GM12891 (cell line): ENCODE measurements at regions not wholly inside any gene's neighbourhood (a gene's known extent, or its start where the extent isn't known, plus 50 kb on each side); places are given as distances from the start of the nearest gene placed in this dataset.

Source experiments
- DNase-seq: peaks from one replicate; pipeline ENCODE4 v3.0.0; 2011; ENCODE audit warnings: low spot score; ENCODE audit not compliant: insufficient read length
- FAIRE-seq: peaks from 2 replicates; lab custom pipeline; 2011; peaks lifted over from hg19 to GRCh38; lab: Jason Lieb, UNC
- PAX5 ChIP-seq: IDR thresholded peaks from 2 replicates; pipeline ENCODE4 v1.6.1; 2011; ENCODE audit warnings: low read length, moderate library complexity, mild to moderate bottlenecking; ENCODE audit not compliant: insufficient read depth, severe bottlenecking
- POLR2A ChIP-seq: IDR thresholded peaks from 2 replicates; pipeline ENCODE4 v1.6.1; 2011; ENCODE audit warnings: low read depth, low read length, control low read depth
- POLR2AphosphoS5 ChIP-seq: IDR thresholded peaks from 2 replicates; pipeline ENCODE4 v1.6.1; 2011; ENCODE audit warnings: low read depth, low read length, control low read depth
- POU2F2 ChIP-seq: IDR thresholded peaks from 2 replicates; pipeline ENCODE4 v1.6.1; 2011; ENCODE audit warnings: low read depth, mild to moderate bottlenecking, control low read depth, low read length, moderate library complexity
- SPI1 ChIP-seq: IDR thresholded peaks from 2 replicates; pipeline ENCODE4 v1.6.1; 2011; ENCODE audit warnings: low read depth, low read length, control low read depth
- TAF1 ChIP-seq: IDR thresholded peaks from 2 replicates; pipeline ENCODE4 v1.6.1; 2011; ENCODE audit warnings: low read depth, low read length, control low read depth

GRCh38 chr9:107815782-107816560 is 326.4 kb upstream of the KLF4 start:
- no peak for DNase-seq
- no peak for FAIRE-seq
- TF ChIP-seq POLR2A (no peak), POU2F2 (no peak), TAF1 (no peak), SPI1 (no peak), PAX5 (no peak), POLR2AphosphoS5 (no peak)

DNA sequence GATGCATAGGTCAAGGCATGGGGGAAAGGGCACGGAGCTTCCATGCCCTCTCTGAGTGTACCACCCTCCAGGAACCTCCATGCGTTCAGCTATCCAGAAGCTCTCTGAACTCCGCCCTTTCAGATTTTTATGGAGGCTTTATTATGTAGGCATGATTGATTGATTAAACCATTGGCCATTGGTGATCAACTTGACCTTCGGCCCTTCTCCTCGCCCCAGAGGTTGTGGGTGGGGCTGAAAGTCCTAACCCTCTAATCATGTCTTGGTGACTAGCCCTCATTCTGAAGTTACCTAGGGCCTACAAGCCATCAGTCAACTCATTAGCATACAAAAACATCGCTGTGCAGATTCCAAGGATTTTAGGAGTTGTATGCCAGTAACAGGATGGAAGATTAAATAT is 323.7 kb upstream of the KLF4 start:
- no peak for TF ChIP-seq TAF1
- no peak for TF ChIP-seq PAX5
- no peak for TF ChIP-seq POLR2AphosphoS5
- no peak for TF ChIP-seq SPI1
- TF ChIP-seq POU2F2: no peak
- TF ChIP-seq POLR2A: no peak
- FAIRE-seq: no peak
- no peak for DNase-seq

GRCh38 chr9:107810461-107810961 is 320.9 kb upstream of the KLF4 start:
- FAIRE-seq (no peak), DNase-seq (no peak)
- TF ChIP-seq TAF1: no peak
- no peak for TF ChIP-seq SPI1
- TF ChIP-seq POLR2AphosphoS5: no peak
- TF ChIP-seq POU2F2: no peak
- no peak for TF ChIP-seq POLR2A
- no peak for TF ChIP-seq PAX5

DNA sequence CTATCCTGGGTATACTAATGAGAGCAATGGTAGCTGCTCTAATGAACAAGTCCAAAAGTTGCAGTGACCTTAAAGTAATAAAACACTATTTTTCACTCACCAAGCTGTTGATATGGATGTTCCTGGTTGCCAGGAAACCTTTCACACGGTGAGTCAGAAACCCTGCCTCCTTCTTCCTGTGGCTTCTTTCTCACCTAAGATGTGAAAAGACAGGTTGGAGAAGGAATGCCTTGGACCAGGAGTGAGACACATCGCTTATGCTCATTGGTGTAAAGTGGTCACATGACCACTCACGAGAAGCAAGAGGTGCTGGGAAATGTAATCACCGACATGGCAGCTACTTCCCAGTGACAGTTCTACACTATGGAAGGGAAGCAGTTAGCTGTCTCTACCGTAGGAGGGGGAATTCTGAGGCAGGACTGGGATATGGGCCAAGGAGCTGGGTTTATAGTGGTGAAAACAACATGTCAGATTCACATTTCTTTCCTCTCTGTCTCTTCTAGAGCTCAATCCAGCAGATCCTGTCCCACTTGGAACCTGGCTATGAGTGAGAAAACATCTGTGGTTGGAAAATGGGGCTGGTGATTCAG is 320.4 kb upstream of the KLF4 start:
- FAIRE-seq (no peak), DNase-seq (no peak)
- TF ChIP-seq PAX5 (no peak), TAF1 (no peak), POU2F2 (no peak), POLR2AphosphoS5 (no peak), SPI1 (no peak), POLR2A (no peak)

DNA sequence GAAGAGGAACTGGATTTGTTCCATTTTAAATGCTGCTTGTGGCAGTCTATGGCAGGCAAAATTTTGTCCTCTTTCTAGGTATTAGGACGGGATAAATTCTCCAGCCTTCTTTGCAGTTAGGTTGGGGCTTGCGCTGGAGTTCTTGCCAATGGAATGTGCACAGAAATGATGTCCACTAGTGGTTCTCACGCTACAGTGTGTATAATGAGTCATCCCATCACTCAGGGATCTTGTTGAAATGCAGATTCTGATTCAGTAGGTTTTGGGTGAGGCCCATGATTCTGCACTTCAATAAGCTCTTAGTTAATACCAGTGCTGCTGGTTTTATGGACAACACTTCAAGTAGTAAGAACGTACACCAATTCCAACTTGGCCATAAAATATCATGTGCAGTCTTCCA is 317.6 kb upstream of the KLF4 start:
- FAIRE-seq: no peak
- TF ChIP-seq POLR2AphosphoS5: no peak
- no peak for TF ChIP-seq POU2F2
- TF ChIP-seq TAF1: no peak
- no peak for TF ChIP-seq POLR2A
- TF ChIP-seq PAX5: no peak
- no peak for TF ChIP-seq SPI1
- no peak for DNase-seq

GRCh38 chr9:107805201-107805600 is 315.6 kb upstream of the KLF4 start:
- FAIRE-seq (no peak), DNase-seq (no peak)
- TF ChIP-seq SPI1: no peak
- TF ChIP-seq POLR2AphosphoS5: no peak
- no peak for TF ChIP-seq PAX5
- no peak for TF ChIP-seq POLR2A
- no peak for TF ChIP-seq POU2F2
- TF ChIP-seq TAF1: no peak

- DNase-seq (no peak), FAIRE-seq (no peak)
- no peak for TF ChIP-seq POLR2A
- no peak for TF ChIP-seq PAX5
Observed at GRCh38 chr9:107794259-107794658, 304.7 kb upstream of the KLF4 start.

- FAIRE-seq: no peak
- TF ChIP-seq POLR2A (no peak), POLR2AphosphoS5 (no peak), POU2F2 (no peak), TAF1 (no peak), PAX5 (no peak), SPI1 (no peak)
- DNase-seq: no peak
Observed at GRCh38 chr9:107793541-107793940, 304.0 kb upstream of the KLF4 start.

DNA sequence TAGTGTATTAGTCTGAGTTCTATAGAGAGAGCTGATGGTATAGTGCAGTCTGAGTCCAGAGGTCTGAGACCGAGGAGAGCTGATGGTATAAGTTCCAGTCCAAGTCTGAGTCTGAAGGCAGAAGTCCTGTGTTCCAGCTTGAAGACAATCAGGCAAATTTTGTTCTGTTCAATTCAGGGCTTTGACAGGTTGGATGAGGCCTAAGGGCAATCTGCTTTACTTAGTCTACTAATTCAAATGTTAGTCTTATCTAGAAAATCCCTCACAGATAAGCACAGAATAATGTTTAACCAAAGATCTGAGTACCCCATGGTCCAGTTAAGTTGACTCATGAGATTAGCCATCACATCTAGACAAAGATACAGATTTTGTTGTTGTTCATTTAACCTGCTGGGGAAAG is 303.0 kb upstream of the KLF4 start:
- FAIRE-seq: no peak
- DNase-seq: no peak
- TF ChIP-seq POLR2AphosphoS5 (no peak), PAX5 (no peak), POLR2A (no peak), SPI1 (no peak), TAF1 (no peak), POU2F2 (no peak)

DNA sequence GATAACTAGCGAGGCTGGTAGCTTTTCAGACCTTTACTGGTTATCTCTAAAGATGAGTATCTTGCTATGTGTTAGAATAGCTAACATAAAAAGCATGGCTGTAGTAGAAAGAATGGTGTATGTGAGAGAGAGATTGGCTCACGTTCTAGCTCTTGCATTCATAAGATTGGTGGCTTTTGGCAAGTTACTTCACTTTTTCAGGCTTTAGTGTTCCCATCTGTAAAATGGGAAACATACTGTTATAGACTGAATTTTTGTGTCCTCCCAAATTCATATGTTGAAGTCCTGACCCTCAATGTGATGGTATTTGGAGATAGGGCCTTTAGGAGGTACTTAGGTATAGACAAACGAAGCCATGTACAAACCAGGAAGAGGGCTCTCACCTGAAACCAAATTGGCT is 302.4 kb upstream of the KLF4 start:
- DNase-seq (no peak), FAIRE-seq (no peak)
- TF ChIP-seq TAF1 (no peak), POU2F2 (no peak)
